Colonic mucosa (tissue), 4 donors: ENCODE measurements at regions not wholly inside any gene's neighbourhood (a gene's known extent, or its start where the extent isn't known, plus 50 kb on each side); places are given as distances from the start of the nearest gene placed in this dataset.

ENCODE experiments used
- DNase-seq: peaks from one replicate; pipeline ENCODE4 v3.0.0-alpha.2; 2020
- H3K27ac ChIP-seq: fragments of 200-600 bp; one replicate; pipeline ENCODE4 v1.8.0; 2021
- H3K27me3 ChIP-seq: fragments of 200-600 bp; one replicate; pipeline ENCODE4 v1.8.0; 2021
- H3K36me3 ChIP-seq: fragments of 200-600 bp; one replicate; pipeline ENCODE4 v1.8.0; 2021
- H3K4me1 ChIP-seq: fragments of 200-600 bp; one replicate; pipeline ENCODE4 v1.8.0; 2021; ENCODE audit warnings: mild to moderate bottlenecking
- H3K4me3 ChIP-seq: fragments of 200-600 bp; one replicate; pipeline ENCODE4 v1.8.0; 2021
- H3K9ac ChIP-seq, 2 donors: one replicate each; pipeline ENCODE4 v1.7.0; 2013; ENCODE audit warnings: control low read depth in 2 of 2, low read depth in 2 of 2, low read length in 2 of 2
- H3K9me3 ChIP-seq: fragments of 200-600 bp; one replicate; pipeline ENCODE4 v1.8.0; 2021
- CTCF ChIP-seq: fragments of 200-600 bp; IDR thresholded peaks from one replicate; pipeline ENCODE4 v1.8.0; 2022; ENCODE audit warnings: antibody characterized with exemption, mild to moderate bottlenecking
- intact Hi-C: fragments of 100-400 bp; cut with DNase I; formaldehyde crosslinking; loops from one replicate; pipeline ENCODE4 v1.14.1; 2022
- donor health status: healthy.
- donor health status: DM: no; HTN: no; CAD: no.
- donor health status: DM: no; HTN: no; CAD: no.

- no peak for DNase-seq
- Histone ChIP-seq H3K4me1 (no peaks in the 10 kb centered on the region), H3K27me3 (no peaks in the 10 kb centered on the region), H3K4me3 (no peak overlapping the region), H3K27ac (no peak overlapping the region), H3K9ac (no peak overlapping the region), H3K36me3 (no peaks in the 10 kb centered on the region), H3K9me3 (no peaks in the 10 kb centered on the region)
- no peak for TF ChIP-seq CTCF
- intact Hi-C loops, result no loop called here
These were observed 117.1 kb upstream of the WWC1 start for GRCh38 chr5:168174376-168174775.

DNA sequence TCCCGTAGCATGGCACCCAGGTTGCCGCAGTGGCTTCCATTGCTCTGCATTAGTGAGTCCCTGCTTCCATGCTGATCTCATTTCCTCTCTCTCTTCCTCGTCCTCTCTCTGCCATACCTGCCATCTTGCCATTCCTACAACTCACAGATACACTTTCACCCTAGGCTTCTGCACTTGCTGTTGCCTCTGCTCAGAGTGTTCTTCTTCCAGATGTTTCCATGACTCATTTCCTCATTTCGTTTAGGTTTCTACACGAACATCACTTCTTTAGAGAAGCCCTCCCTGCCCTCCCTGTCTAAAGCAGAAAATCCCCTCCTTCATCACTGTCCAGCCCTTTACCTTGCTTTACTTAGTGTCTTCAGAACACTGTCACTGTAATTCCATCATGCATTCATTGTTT lies 115.2 kb upstream of the WWC1 start:
- no peak for TF ChIP-seq CTCF
- H3K4me3 ChIP-seq, result no peak overlapping the region
- H3K9me3 ChIP-seq, result no peaks in the 10 kb centered on the region

DNA sequence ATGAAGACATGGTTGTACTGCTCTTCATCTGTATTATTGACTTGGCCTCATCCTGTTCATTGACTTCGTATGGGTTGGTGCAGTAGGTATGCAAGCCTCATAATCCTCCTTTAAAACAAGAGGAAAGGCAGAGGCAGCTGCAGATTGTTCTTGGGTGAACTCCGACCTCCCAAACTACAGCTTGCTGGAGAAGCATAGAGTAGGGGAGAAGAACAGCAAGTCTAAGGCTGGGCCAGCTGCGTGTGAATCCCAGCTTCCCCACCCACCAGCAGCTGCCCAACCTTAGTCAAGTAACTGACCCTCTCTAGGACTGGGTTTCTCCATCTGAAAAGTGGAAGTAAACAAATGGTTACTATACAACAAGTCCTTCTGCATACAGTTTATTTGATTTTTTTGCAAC lies 114.5 kb upstream of the WWC1 start:
- intact Hi-C loops, result no loop called here
- Histone ChIP-seq H3K9ac (no peak overlapping the region), H3K27ac (no peak overlapping the region), H3K4me1 (no peaks in the 10 kb centered on the region), H3K27me3 (no peaks in the 10 kb centered on the region), H3K36me3 (no peaks in the 10 kb centered on the region), H3K4me3 (no peak overlapping the region), H3K9me3 (no peaks in the 10 kb centered on the region)
- no peak for TF ChIP-seq CTCF
- DNase-seq, result no peak

More for the DNA sequence above, 115.2 kb upstream of the WWC1 start:
- Histone ChIP-seq H3K4me1 (no peaks in the 10 kb centered on the region), H3K9ac (no peak overlapping the region), H3K36me3 (no peaks in the 10 kb centered on the region), H3K27ac (no peak overlapping the region), H3K27me3 (no peaks in the 10 kb centered on the region)
- intact Hi-C loops, result no loop called here
- no peak for DNase-seq

DNA sequence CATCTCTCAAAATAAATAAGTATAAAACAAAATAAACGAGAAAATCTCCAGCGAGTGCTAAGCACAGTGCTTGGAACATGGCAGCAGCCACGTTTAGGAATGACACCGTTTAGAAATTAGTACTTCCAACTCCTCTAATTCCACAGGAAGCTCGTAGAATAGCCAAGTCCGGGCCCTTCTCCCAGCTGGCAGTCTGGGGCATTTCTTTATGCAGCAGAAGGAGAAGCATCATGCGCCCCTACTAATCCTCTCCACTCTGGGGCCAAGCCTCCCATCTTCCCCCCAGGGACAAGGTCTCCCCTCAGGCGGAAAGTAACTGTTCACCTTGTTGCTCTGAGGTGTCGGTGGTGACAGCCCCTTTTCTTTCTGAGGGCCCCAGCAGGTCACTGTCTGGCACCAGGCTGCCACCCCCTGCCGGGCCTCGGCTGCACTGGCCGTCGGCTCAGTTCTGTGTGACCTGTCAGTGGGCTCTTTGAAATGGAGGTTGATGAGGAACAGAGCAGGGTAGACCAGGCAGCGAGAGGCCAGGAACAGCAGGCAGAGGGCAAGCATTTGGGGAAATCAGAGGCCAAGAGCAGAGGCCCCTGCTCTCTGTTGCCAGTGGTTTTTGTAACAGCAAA lies 113.5 kb upstream of the WWC1 start:
- H3K27ac ChIP-seq, result no peak overlapping the region
- no peaks in the 10 kb centered on the region for H3K9me3 ChIP-seq
- H3K4me3 ChIP-seq, result no peak overlapping the region
- intact Hi-C loops, result no loop called here
- H3K4me1 ChIP-seq, result no peaks in the 10 kb centered on the region
- no peaks in the 10 kb centered on the region for H3K27me3 ChIP-seq
- no peak for DNase-seq
- no peak for TF ChIP-seq CTCF
- no peak overlapping the region for H3K9ac ChIP-seq
- no peaks in the 10 kb centered on the region for H3K36me3 ChIP-seq

- Histone ChIP-seq H3K9me3 (no peaks in the 10 kb centered on the region), H3K4me1 (no peaks in the 10 kb centered on the region), H3K27me3 (no peaks in the 10 kb centered on the region), H3K9ac (no peak overlapping the region), H3K4me3 (no peak overlapping the region), H3K36me3 (no peaks in the 10 kb centered on the region), H3K27ac (no peak overlapping the region)
- DNase-seq, result no peak
- TF ChIP-seq CTCF, result no peak
- intact Hi-C loops, result no loop called here
These were observed 112.3 kb upstream of the WWC1 start for GRCh38 chr5:168179192-168179593.
